OCI-LY1 (cell line): ENCODE measurements at regions not wholly inside any gene's neighbourhood (a gene's known extent, or its start where the extent isn't known, plus 50 kb on each side); places are given as distances from the start of the nearest gene placed in this dataset.

Experiments used
- H2AFZ ChIP-seq: fragments of 200-600 bp; sonication (generic), shearing (Covaris generic); 2 replicates; pipeline ENCODE4 v1.6.0; 2014; ENCODE audit warnings: antibody characterized with exemption, mild to moderate bottlenecking, low read length
- H3F3A ChIP-seq: fragments of 200-600 bp; sonication (generic), shearing (Covaris generic); 2 replicates; pipeline ENCODE4 v1.6.0; 2014; ENCODE audit warnings: mild to moderate bottlenecking, antibody characterized with exemption, low read length, moderate library complexity; ENCODE audit not compliant: insufficient read depth
- H3K27ac ChIP-seq: fragments of 200-600 bp; sonication (generic); 2 replicates; pipeline ENCODE4 v1.5.1; 2014; ENCODE audit warnings: low read length, mixed run types, mild to moderate bottlenecking, low read depth; ENCODE audit not compliant: poor library complexity, severe bottlenecking
- H3K27me3 ChIP-seq: fragments of 200-600 bp; sonication (generic); 2 replicates; pipeline ENCODE4 v1.6.0; 2014; ENCODE audit warnings: antibody characterized with exemption, mild to moderate bottlenecking, low read length, moderate library complexity; ENCODE audit not compliant: insufficient read depth
- H3K36me3 ChIP-seq: fragments of 200-600 bp; sonication (generic); 2 replicates; pipeline ENCODE4 v1.6.1; 2014; ENCODE audit warnings: mild to moderate bottlenecking, antibody characterized with exemption, low read length, moderate library complexity, mixed read lengths; ENCODE audit not compliant: insufficient read depth
- H3K4me1 ChIP-seq: fragments of 200-600 bp; sonication (generic); 2 replicates; pipeline ENCODE4 v1.5.1; 2014; ENCODE audit warnings: mild to moderate bottlenecking, low read length, moderate library complexity; ENCODE audit not compliant: insufficient read depth, severe bottlenecking
- H3K4me2 ChIP-seq: fragments of 200-600 bp; sonication (generic), shearing (Covaris generic); 2 replicates; pipeline ENCODE4 v1.6.1; 2014; ENCODE audit warnings: low read length
- H3K4me3 ChIP-seq: fragments of 200-600 bp; sonication (generic); 2 replicates; pipeline ENCODE4 v1.5.1; 2014; ENCODE audit warnings: low read length, low read depth, mild to moderate bottlenecking, mixed read lengths; ENCODE audit not compliant: poor library complexity, severe bottlenecking
- H3K79me2 ChIP-seq: fragments of 200-600 bp; shearing (Covaris generic); 2 replicates; pipeline ENCODE4 v1.6.1; 2016; ENCODE audit warnings: mixed run types, low read length, mixed read lengths; ENCODE audit not compliant: insufficient read depth
- H3K9ac ChIP-seq: fragments of 200-600 bp; sonication (generic), shearing (Covaris generic); 2 replicates; pipeline ENCODE4 v1.6.1; 2014; ENCODE audit warnings: mild to moderate bottlenecking, low read length, mixed read lengths
- H3K9me2 ChIP-seq: fragments of 200-600 bp; sonication (generic), shearing (Covaris generic); 2 replicates; pipeline ENCODE4 v1.6.1; 2014; ENCODE audit warnings: low read depth, mild to moderate bottlenecking, low read length, mixed read lengths
- H3K9me3 ChIP-seq: fragments of 200-600 bp; shearing (Covaris generic); 2 replicates; pipeline ENCODE4 v1.6.1; 2014; ENCODE audit warnings: low read length, mixed read lengths
- H4K20me1 ChIP-seq: fragments of 200-600 bp; sonication (generic), shearing (Covaris generic); 2 replicates; pipeline ENCODE4 v1.6.0; 2016; ENCODE audit warnings: mild to moderate bottlenecking, low read length; ENCODE audit not compliant: insufficient read depth
- EZH2 ChIP-seq: fragments of 200-600 bp; sonication (generic), shearing (Covaris generic); IDR thresholded peaks from 2 replicates; pipeline ENCODE4 v1.8.0; 2017; ENCODE audit warnings: borderline replicate concordance, mixed run types, mild to moderate bottlenecking, antibody characterized with exemption, low read length, moderate library complexity, mixed read lengths
- TF ChIP-seq, protein P1 (sequence below): fragments of 200-600 bp; sonication (generic), shearing (Covaris generic); IDR thresholded peaks from 2 replicates; pipeline ENCODE4 v1.5.1; 2017; ENCODE audit warnings: mild to moderate bottlenecking, antibody characterized with exemption, low read length, moderate library complexity, mixed read lengths

DNA sequence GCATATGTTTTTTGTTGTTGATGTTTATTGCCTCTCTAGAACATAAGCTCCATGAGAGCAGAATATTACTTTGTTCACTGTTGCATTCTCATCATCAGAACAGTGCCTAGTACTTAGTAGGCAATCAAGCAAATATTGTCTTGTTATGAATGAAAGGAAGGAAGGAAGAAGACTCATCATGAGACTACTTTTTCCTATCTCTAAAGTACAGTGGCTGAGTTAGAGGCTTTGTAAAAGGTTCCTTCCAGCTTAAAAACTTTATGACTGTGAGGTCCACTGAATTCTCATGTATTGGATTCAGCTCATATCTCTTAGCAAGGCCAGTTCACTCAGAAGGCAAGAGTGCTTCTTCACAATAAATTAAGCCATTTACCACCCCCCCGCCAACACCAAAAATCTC, 171.8 kb upstream of the NR3C1 start:
- Histone ChIP-seq H3K4me1 (peaks cover 66% of the 10 kb centered on the region), H3K9me2 (no peaks in the 10 kb centered on the region), H3K9me3 (no peaks in the 10 kb centered on the region), H3K79me2 (no peaks in the 10 kb centered on the region), H3K27me3 (no peaks in the 10 kb centered on the region), H3F3A (no peaks in the 10 kb centered on the region), H3K4me3 (no peak overlapping the region), H3K27ac (peak overlapping the region; percentile 77), H3K4me2 (no peak overlapping the region), H3K9ac (no peak overlapping the region), H4K20me1 (no peaks in the 10 kb centered on the region), H2AFZ (no peak overlapping the region), H3K36me3 (no peaks in the 10 kb centered on the region)
- no peak for TF ChIP-seq EZH2
- TF ChIP-seq, protein P1, sequence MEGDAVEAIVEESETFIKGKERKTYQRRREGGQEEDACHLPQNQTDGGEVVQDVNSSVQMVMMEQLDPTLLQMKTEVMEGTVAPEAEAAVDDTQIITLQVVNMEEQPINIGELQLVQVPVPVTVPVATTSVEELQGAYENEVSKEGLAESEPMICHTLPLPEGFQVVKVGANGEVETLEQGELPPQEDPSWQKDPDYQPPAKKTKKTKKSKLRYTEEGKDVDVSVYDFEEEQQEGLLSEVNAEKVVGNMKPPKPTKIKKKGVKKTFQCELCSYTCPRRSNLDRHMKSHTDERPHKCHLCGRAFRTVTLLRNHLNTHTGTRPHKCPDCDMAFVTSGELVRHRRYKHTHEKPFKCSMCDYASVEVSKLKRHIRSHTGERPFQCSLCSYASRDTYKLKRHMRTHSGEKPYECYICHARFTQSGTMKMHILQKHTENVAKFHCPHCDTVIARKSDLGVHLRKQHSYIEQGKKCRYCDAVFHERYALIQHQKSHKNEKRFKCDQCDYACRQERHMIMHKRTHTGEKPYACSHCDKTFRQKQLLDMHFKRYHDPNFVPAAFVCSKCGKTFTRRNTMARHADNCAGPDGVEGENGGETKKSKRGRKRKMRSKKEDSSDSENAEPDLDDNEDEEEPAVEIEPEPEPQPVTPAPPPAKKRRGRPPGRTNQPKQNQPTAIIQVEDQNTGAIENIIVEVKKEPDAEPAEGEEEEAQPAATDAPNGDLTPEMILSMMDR: no peak

DNA sequence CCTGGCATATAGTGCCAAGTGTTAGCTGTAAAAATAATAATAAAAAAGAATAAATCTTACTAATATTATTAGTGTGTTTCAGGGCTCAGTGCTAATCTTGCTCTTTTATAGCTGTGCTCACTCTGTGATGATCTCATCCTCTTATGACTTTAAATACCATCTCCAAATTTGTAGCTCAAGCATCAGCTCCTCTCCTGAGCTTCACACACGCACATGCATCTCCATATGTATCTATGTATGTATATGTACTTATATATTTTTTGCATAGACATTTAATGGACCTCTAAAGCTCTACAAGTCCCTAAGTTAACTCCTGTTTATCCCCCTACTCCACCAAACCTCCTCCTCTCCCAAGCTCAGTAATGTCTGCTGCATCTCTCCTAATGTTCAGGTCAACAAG, 170.8 kb upstream of the NR3C1 start:
- Histone ChIP-seq H3F3A (no peaks in the 10 kb centered on the region), H3K27me3 (no peaks in the 10 kb centered on the region), H3K9me2 (no peaks in the 10 kb centered on the region), H4K20me1 (no peaks in the 10 kb centered on the region), H3K4me3 (no peak overlapping the region), H3K4me2 (no peak overlapping the region), H3K27ac (peak overlapping the region; percentile 77), H3K9me3 (no peaks in the 10 kb centered on the region), H3K9ac (peak overlapping the region; percentile 29; the same call in 1 of the 2 replicates), H3K4me1 (peaks cover 74% of the 10 kb centered on the region), H3K79me2 (no peaks in the 10 kb centered on the region), H2AFZ (peak overlapping the region; percentile 94; the same call in 1 of the 2 replicates), H3K36me3 (no peaks in the 10 kb centered on the region)
- TF ChIP-seq EZH2: no peak
- TF ChIP-seq, protein P1: no peak

DNA sequence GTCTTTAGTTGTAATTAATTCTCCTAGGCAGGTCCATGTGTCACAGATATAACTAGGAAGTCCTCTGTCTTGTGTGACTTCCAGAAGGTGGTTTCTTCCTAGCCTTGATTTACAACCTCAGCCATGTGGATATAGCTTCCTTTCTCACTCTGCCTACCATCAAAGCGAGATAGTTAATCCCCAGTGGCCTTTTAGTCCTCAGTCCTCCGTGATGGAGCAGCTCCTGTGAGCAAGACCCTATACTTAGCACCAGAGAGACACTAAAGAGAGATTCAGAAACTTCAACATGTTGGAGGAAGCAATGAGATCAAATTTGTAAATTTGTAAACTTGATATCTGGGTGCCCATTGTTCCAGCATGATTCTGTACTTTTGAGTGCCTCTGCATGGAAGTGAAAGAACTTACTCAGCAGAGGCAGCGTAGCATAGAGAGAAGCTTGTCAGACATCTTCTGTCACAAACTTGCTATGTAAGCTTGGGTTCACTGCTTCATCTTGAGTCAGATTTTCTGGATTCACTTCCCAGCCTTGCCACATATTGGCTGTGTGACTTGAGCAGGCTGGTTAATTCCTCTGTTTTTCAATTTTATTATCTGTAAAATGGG, 170.2 kb upstream of the NR3C1 start:
- Histone ChIP-seq H3K9me3 (no peaks in the 10 kb centered on the region), H3K4me3 (no peak overlapping the region), H3K9ac (peak overlapping the region; percentile 29; the same call in 1 of the 2 replicates), H3K27ac (peak overlapping the region; percentile 77), H3K9me2 (no peaks in the 10 kb centered on the region), H3K27me3 (no peaks in the 10 kb centered on the region), H3K79me2 (no peaks in the 10 kb centered on the region), H3F3A (no peaks in the 10 kb centered on the region), H3K4me2 (peak overlapping the region; percentile 28; the same call in 1 of the 2 replicates), H3K4me1 (peaks cover 74% of the 10 kb centered on the region), H4K20me1 (no peaks in the 10 kb centered on the region), H3K36me3 (no peaks in the 10 kb centered on the region), H2AFZ (peak overlapping the region; percentile 94)
- TF ChIP-seq, protein P1: no peak
- TF ChIP-seq EZH2: no peak
